A673 (cell line): ENCODE measurements at regions not wholly inside any gene's neighbourhood (a gene's known extent, or its start where the extent isn't known, plus 50 kb on each side); places are given as distances from the start of the nearest gene placed in this dataset.

Experiments used
- CTCF ChIP-seq: fragments of 300-800, 200-600 bp; sonication (generic); conservative IDR thresholded peaks from 2 replicates; pipeline ENCODE4 v1.5.1; 2017; ENCODE audit warnings: low read depth, mild to moderate bottlenecking, antibody characterized with exemption, low read length, moderate library complexity, mixed read lengths
- EZH2 ChIP-seq: fragments of 200-600 bp; sonication (generic); IDR thresholded peaks from 2 replicates; pipeline ENCODE4 v1.6.1; 2017; ENCODE audit warnings: borderline replicate concordance, low read depth, mild to moderate bottlenecking, mixed read lengths, antibody characterized with exemption, low read length; ENCODE audit not compliant: poor library complexity, severe bottlenecking

- TF ChIP-seq CTCF (no peak), EZH2 (no peak)
These were observed 195.2 kb downstream of the EFNB2 start for GRCh38 chr13:106340249-106340648.
